B cell (primary cell): ENCODE measurements at regions not wholly inside any gene's neighbourhood (a gene's known extent, or its start where the extent isn't known, plus 50 kb on each side); places are given as distances from the start of the nearest gene placed in this dataset.

Source experiments
- CTCF ChIP-seq: fragments of 200-600 bp; IDR thresholded peaks from one replicate; pipeline ENCODE4 v1.8.0; 2022; ENCODE audit warnings: antibody characterized with exemption, mild to moderate bottlenecking
- EZH2 ChIP-seq: IDR thresholded peaks from 2 replicates; pipeline ENCODE4 v1.6.1; 2012; ENCODE audit warnings: borderline replicate concordance, low read depth, mild to moderate bottlenecking, moderate library complexity, low read length; ENCODE audit not compliant: insufficient read depth, poor library complexity, severe bottlenecking

DNA sequence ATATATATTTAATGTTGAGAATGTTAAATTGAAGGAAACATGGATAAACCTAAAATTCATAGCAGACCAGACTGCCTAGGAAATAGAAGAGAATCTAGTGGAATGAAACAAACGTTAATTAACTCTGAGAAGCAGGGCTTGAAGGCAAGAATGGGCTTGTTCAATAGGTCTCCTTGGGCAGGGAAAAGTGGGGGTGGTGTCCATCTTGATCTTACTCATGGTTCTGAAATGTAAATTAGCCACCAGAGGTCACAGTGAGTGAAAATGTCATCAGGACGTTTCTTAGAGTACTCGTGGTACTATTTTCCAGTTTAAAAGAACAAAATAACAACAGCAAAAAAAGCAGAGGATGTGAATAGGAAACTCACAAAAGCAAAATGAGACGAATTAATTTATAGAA lies 66.8 kb upstream of the BTBD3 start:
- no peak for TF ChIP-seq EZH2
- no peak for TF ChIP-seq CTCF
